ENCODE measurements at regions not wholly inside any gene's neighbourhood (a gene's known extent, or its start where the extent isn't known, plus 50 kb on each side); places are given as distances from the start of the nearest gene placed in this dataset.

DNA sequence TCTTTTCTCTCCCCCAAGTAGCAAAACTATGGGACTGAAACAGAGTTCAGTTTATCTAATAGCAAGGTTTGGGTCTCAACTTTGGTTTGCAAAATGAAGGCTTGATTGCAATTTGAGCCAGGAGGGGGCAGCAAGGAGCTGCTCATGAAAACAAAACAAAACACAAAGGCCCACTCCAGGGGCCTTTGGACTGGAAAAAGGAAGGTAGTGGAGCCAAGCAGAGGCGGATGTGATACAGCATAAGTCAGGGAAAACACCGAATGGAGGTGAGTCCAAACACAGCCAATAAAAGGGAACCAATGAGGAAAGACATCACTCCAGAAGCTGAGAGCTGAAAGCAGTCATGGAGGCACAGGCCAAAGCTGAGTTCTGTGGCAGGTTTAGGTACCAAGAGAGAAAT, 799.7 kb upstream of the ACVR2A start:
- CTCF ChIA-PET: interaction anchor here (0.6 to 2.0 kb wide), 12 partner anchors 8 to 868 kb away, joined by 3 to 23 read pairs (median 4); no protein-coding TSS in a partner anchor
- H3K9me3 ChIP-seq (ENCODE audit: control insufficient read depth in 1 of 2, insufficient read depth in 1 of 2, low read depth in 1 of 2, low read length in 2 of 2): no peaks in the 10 kb centered on the region
- no peak overlapping the region for H3K4me3 ChIP-seq (replicated peaks in 1 of 2; ENCODE audit: low read depth in 1 of 2, low read length in 2 of 2)
- DNase-seq (ENCODE audit: low read depth, low spot score) (peak; percentile 26), ATAC-seq (peak; percentile 83)
- no TSS peak for BruUV-seq (replicated peaks)
- no peaks in the 10 kb centered on the region for H3K27me3 ChIP-seq (ENCODE audit: insufficient read depth, low read length)
- POLR2A ChIA-PET: no interaction called here
- no peak overlapping the region for H3K9ac ChIP-seq (ENCODE audit: low read length)
- no peak overlapping the region for H3K27ac ChIP-seq (ENCODE audit: low read depth, low read length)
- no peaks in the 10 kb centered on the region for H3K36me3 ChIP-seq (ENCODE audit: control insufficient read depth in 1 of 2, insufficient read depth in 2 of 2, low read length in 2 of 2)
- H4K20me1 ChIP-seq (ENCODE audit: insufficient read depth): no peaks in the 10 kb centered on the region
- no peaks in the 10 kb centered on the region for H3K4me1 ChIP-seq (ENCODE audit: control insufficient read depth in 1 of 2, insufficient read depth in 2 of 2, low read length in 2 of 2)
- intact Hi-C loops (cut with micrococcal nuclease): loop anchor here (1.0 to 2.0 kb wide), 3 partner anchors 288 to 866 kb away; no protein-coding TSS in a partner anchor
- TF ChIP-seq CBX3 (IDR thresholded peaks at IDR 0.05; ENCODE audit: low read depth): no peak
- peak; percentile 68 for TF ChIP-seq RAD21 (IDR thresholded peaks at IDR 0.05; ENCODE audit: low read depth)
- TF ChIP-seq YY1 (IDR thresholded peaks at IDR 0.05; ENCODE audit: extremely low read depth, insufficient replicate concordance, low read depth, low read length): no peak
- TF ChIP-seq REST (IDR thresholded peaks at IDR 0.05; ENCODE audit: low read depth): no peak
- peak; percentile 56 to 79 (median 72); a peak in 5 of 6 replicates for TF ChIP-seq CTCF (IDR thresholded peaks at IDR 0.05 in 2 of 3, conservative IDR thresholded peaks at IDR 0.05 in 1 of 3; ENCODE audit: borderline replicate concordance in 1 of 3, insufficient read depth in 1 of 3, low read depth in 2 of 3, low read length in 2 of 3)
- TF ChIP-seq SIN3A (IDR thresholded peaks at IDR 0.05; ENCODE audit: low read depth): no peak
- TF ChIP-seq SP1 (IDR thresholded peaks at IDR 0.05; ENCODE audit: low read depth): no peak
- no peak for TF ChIP-seq SRF (IDR thresholded peaks at IDR 0.05; ENCODE audit: low read depth)
- peak overlapping the region; percentile 29 for H2AFZ ChIP-seq (ENCODE audit: low read depth, low read length, poor library complexity, severe bottlenecking)
- H3K9me2 ChIP-seq (ENCODE audit: insufficient read depth): no peaks in the 10 kb centered on the region
- RAD21 ChIA-PET (ENCODE audit: low non-redundant PET in 1 of 2, low total read pairs in 2 of 2, uncharacterized antibody in 2 of 2, unreplicated experiment in 2 of 2): interaction anchor here (0.5 to 1.2 kb wide), 5 partner anchors 118 to 866 kb away, joined by 3 to 4 read pairs (median 3); no protein-coding TSS in a partner anchor
- no peaks in the 10 kb centered on the region for H3K79me2 ChIP-seq (ENCODE audit: insufficient read depth, low read length)
- no peak overlapping the region for H3K4me2 ChIP-seq (ENCODE audit: low read length)
